Spleen (tissue), 11 donors: ENCODE measurements at regions not wholly inside any gene's neighbourhood (a gene's known extent, or its start where the extent isn't known, plus 50 kb on each side); places are given as distances from the start of the nearest gene placed in this dataset.

Experiments used
- DNase-seq: peaks from one replicate; pipeline ENCODE4 v3.0.0-alpha.2; 2020
- H3K27ac ChIP-seq, 8 donors: fragments of 200-600 bp; sonication (generic) in 7 of 8; 1 replicate in 4 of 8; 2 replicates in 4 of 8; pipeline versions ENCODE4 v1.5.0 to v1.8.0; 2016 to 2021; ENCODE audit warnings: inconsistent platforms in 4 of 8, mild to moderate bottlenecking in 4 of 8, moderate library complexity in 1 of 8
- H3K27me3 ChIP-seq, 7 donors: fragments of 200-600 bp; sonication (generic) in 6 of 7; replicated peaks in 1 of 7; 1 replicate in 4 of 7; 2 replicates in 3 of 7; pipeline versions ENCODE4 v1.5.0 to v1.8.0; 2016 to 2021; ENCODE audit warnings: inconsistent platforms in 3 of 7, mild to moderate bottlenecking in 1 of 7
- H3K36me3 ChIP-seq, 6 donors: fragments of 200-600 bp; sonication (generic) in 5 of 6; 1 replicate in 4 of 6; 2 replicates in 2 of 6; pipeline versions ENCODE4 v1.5.0 to v1.8.0; 2016 to 2021; ENCODE audit warnings: inconsistent platforms in 2 of 6
- H3K4me1 ChIP-seq, 6 donors: fragments of 200-600 bp; sonication (generic) in 5 of 6; 1 replicate in 3 of 6; 2 replicates in 3 of 6; pipeline versions ENCODE4 v1.5.0 to v1.8.0; 2016 to 2021; ENCODE audit warnings: inconsistent platforms in 3 of 6
- H3K4me3 ChIP-seq, 8 donors: fragments of 200-600 bp; sonication (generic) in 7 of 8; 1 replicate in 4 of 8; 2 replicates in 4 of 8; pipeline versions ENCODE4 v1.5.0 to v1.8.0; 2016 to 2021; ENCODE audit warnings: inconsistent platforms in 4 of 8, mild to moderate bottlenecking in 4 of 8, moderate library complexity in 2 of 8
- H3K9me3 ChIP-seq, 8 donors: fragments of 200-600 bp; sonication (generic) in 7 of 8; 1 replicate in 4 of 8; 2 replicates in 4 of 8; pipeline versions ENCODE4 v1.5.0 to v1.8.0; 2016 to 2021; ENCODE audit warnings: inconsistent platforms in 4 of 8
- POLR2A ChIP-seq, 3 donors: fragments of 450-650 bp; IDR thresholded peaks; one replicate each; pipeline ENCODE4 v1.5.1; 2017; ENCODE audit warnings: antibody characterized with exemption in 3 of 3, mild to moderate bottlenecking in 1 of 3
- POLR2AphosphoS5 ChIP-seq, 3 donors: sonication (generic); formaldehyde crosslinking; IDR thresholded peaks; one replicate each; pipeline ENCODE4 v1.5.1; 2017; ENCODE audit warnings: antibody characterized with exemption in 3 of 3
- WGBS, 5 donors: extraction: QIAGEN DNeasy Blood & Tissue Kit in 3 of 5; methylation state at CpG; one replicate each; pipeline versions ENCODE4 v1.1.5 to v1.1.7; 2013 to 2018; 5-methylcytosine and 5-hydroxymethylcytosine counted together
- intact Hi-C: fragments of 100-400 bp; cut with DNase I; formaldehyde crosslinking; loops from one replicate; pipeline ENCODE4 v1.15.0; 2023; ENCODE audit warnings: low total_unique reads
- TF ChIP-seq, protein P1 (sequence below), 11 experiments: fragments of 200-600 bp in 7 of 11; fragments of 450-650 bp in 4 of 11; sonication (generic) in 4 of 11; IDR thresholded peaks in 8 of 11; conservative IDR thresholded peaks in 3 of 11; 1 replicate in 7 of 11; 2 replicates in 4 of 11; pipeline versions ENCODE4 v1.4.0 to v1.8.0; 2016 to 2021; ENCODE audit warnings: antibody characterized with exemption in 11 of 11, inconsistent platforms in 4 of 11, mild to moderate bottlenecking in 1 of 11
- donor health status: healthy with polysubstance abuse.
- donor health status: DM: no; HTN: no; CAD: no; lungs with moderate emphysema.
- donor health status: DM: no; HTN: no; CAD: no.
- donor health status: Bipolar disorder and iron deficiency.
- donor health status: healthy.
- donor health status: DM: no; HTN: no; CAD: no.
- donor health status: DM: yes; HTN: yes; CAD: no.

DNA sequence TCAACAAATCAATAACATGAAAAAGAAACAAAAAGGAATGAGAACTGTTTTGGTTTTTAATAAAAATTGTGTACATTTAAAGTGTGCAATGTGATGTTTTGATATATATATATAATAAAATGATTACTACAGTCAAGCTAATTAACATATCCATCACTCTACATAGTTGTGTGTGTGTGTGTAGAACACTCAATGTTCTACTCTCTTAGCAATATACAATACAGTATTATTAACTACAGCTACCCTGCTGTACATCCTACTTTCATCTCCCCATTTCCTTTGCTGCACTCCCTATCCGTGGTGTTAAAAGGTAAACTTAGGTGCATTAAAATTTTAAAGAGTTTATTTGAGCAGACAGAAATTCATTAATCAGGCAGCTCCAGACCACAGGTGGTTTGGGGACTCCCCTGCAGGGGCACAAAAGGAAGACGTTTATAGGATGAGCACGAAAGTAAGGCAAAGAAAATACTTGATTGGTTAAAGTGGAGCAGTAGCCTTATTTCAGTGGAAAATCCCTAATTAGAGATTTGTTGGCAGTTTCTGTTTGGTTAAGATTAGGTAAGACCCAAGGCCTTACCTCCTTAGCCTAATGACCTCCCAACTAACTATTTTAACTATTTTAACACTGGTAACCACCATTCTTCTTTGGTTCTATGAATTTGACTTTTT lies 61.8 kb upstream of the SNRK start:
- H3K4me1 ChIP-seq = peaks cover 0 to 22% (median 5%) of the 10 kb centered on the region in 6 donors
- no peak overlapping the region for H3K4me3 ChIP-seq
- peaks cover 0 to 23% (median 16%) of the 10 kb centered on the region in 8 donors for H3K9me3 ChIP-seq
- no peak overlapping the region for H3K27ac ChIP-seq
- WGBS, 5 donors = 49 to 61% (median 54%) methylated on average over 3 of the region's 3 CpGs
- TF ChIP-seq POLR2A (IDR thresholded peaks at IDR 0.05) (no peak), POLR2AphosphoS5 (IDR thresholded peaks at IDR 0.05) (no peak)
- TF ChIP-seq, protein P1, sequence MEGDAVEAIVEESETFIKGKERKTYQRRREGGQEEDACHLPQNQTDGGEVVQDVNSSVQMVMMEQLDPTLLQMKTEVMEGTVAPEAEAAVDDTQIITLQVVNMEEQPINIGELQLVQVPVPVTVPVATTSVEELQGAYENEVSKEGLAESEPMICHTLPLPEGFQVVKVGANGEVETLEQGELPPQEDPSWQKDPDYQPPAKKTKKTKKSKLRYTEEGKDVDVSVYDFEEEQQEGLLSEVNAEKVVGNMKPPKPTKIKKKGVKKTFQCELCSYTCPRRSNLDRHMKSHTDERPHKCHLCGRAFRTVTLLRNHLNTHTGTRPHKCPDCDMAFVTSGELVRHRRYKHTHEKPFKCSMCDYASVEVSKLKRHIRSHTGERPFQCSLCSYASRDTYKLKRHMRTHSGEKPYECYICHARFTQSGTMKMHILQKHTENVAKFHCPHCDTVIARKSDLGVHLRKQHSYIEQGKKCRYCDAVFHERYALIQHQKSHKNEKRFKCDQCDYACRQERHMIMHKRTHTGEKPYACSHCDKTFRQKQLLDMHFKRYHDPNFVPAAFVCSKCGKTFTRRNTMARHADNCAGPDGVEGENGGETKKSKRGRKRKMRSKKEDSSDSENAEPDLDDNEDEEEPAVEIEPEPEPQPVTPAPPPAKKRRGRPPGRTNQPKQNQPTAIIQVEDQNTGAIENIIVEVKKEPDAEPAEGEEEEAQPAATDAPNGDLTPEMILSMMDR (IDR thresholded peaks at IDR 0.05 in 8 of 11, conservative IDR thresholded peaks at IDR 0.05 in 3 of 11) = no peak
- DNase-seq = no peak
- H3K27me3 ChIP-seq = no peaks in the 10 kb centered on the region
- intact Hi-C loops = loop anchor here (5.0 to 10.0 kb wide), 2 partner anchors 140 to 278 kb away; no protein-coding TSS in a partner anchor
- H3K36me3 ChIP-seq = no peaks in the 10 kb centered on the region

DNA sequence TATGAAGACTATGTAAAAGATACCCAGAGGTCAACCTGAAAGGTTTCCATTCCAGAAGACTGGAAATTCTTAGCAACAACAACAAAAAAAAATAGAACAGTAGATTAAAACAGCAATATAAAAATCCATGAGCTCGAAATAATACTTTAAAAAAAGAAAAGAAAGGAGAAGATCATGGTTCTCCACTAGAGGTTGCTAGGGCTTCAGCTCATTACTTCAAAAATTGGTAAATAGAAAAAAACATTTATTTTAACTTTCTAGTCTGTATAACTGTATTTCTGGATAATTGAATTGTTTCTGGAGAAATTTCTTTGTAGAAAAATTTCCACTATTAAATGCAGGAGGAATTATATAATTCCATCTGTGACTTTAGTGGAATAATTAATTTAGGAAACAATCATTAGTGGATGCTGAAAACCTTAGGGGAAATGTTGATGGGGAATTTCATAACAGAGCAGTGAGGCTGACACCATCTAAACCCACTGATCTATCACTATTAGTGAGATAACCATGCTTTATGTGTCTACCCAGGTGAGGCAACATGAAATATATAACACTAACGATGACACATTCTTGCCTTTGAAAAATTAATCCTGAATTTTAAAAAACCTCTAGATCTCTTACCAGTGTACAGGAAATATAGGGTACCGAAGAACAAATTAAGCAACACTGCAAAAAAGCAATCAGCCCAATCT lies 62.5 kb upstream of the SNRK start:
- H3K9me3 ChIP-seq = peaks cover 0 to 22% (median 16%) of the 10 kb centered on the region in 8 donors
- TF ChIP-seq, protein P1 (IDR thresholded peaks at IDR 0.05 in 8 of 11, conservative IDR thresholded peaks at IDR 0.05 in 3 of 11) = peak in 9 of 11 experiments; percentile 37 to 55 (median 43)
- TF ChIP-seq POLR2A (IDR thresholded peaks at IDR 0.05) = no peak
- DNase-seq = no peak
- intact Hi-C loops = loop anchor here (5.0 to 10.0 kb wide), 2 partner anchors 141 to 278 kb away; no protein-coding TSS in a partner anchor
- H3K27ac ChIP-seq = no peak overlapping the region
- H3K27me3 ChIP-seq = no peaks in the 10 kb centered on the region
- peaks cover 0 to 22% (median 5%) of the 10 kb centered on the region in 6 donors for H3K4me1 ChIP-seq
- no peak overlapping the region for H3K4me3 ChIP-seq
- H3K36me3 ChIP-seq = no peaks in the 10 kb centered on the region
- 53 to 67% (median 56%) methylated on average over 3 of the region's 3 CpGs for WGBS, 5 donors

DNA sequence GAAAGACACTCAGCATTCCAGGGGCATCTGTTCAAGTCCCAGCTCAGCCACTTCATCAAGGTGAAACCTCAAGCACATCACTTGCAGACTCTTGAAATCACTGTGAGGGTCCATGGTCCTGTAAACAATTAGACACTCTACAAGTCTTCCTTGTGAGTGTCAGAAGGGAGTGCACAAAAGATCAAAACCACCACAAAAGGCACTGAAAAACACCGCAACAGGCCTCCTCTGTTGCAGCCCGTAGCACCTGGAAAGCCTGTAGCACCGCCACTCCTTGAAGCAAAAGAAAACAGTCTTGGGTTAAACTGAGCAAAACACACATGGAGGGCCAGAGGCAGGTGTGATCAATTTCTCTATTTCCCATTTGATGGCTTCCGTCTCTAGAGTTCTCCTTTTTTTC lies 63.8 kb upstream of the SNRK start:
- H3K27ac ChIP-seq = no peak overlapping the region
- H3K36me3 ChIP-seq = no peaks in the 10 kb centered on the region
- intact Hi-C loops = loop anchor here (5.0 to 10.0 kb wide), 2 partner anchors 142 to 280 kb away; no protein-coding TSS in a partner anchor
- DNase-seq = no peak
- H3K27me3 ChIP-seq = no peaks in the 10 kb centered on the region
- 82 to 88% (median 86%) methylated on average over 4 of the region's 4 CpGs for WGBS, 5 donors
- H3K4me1 ChIP-seq = peaks cover 1 to 27% (median 7%) of the 10 kb centered on the region in 6 donors
- no peak overlapping the region for H3K4me3 ChIP-seq
- TF ChIP-seq POLR2AphosphoS5 (IDR thresholded peaks at IDR 0.05) = no peak
- TF ChIP-seq, protein P1 (IDR thresholded peaks at IDR 0.05 in 8 of 11, conservative IDR thresholded peaks at IDR 0.05 in 3 of 11) = no peak
- no peak for TF ChIP-seq POLR2A (IDR thresholded peaks at IDR 0.05)
- H3K9me3 ChIP-seq = peaks cover 0 to 10% (median 6%) of the 10 kb centered on the region in 8 donors

DNA sequence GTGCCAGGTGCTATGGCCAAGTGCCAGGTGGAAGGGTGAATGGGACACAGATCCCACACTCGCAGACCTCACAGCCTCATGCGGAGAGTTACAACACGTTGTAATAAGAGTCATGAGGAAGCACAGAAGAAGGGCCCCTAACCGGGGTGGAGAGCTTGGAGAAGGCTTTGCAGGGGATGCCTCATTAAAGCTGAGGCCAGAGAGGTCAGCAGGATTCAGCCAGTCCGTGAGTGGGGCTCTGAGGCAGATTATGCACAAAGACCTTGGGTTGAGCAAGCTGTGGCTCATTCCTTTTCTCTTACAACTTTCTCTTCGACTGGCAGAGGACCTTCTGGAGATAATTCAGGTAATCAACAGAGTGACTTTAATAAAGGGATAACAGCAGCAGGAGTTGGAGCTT lies 65.3 kb upstream of the SNRK start:
- TF ChIP-seq POLR2A (IDR thresholded peaks at IDR 0.05) (no peak), POLR2AphosphoS5 (IDR thresholded peaks at IDR 0.05) (no peak)
- TF ChIP-seq, protein P1 (IDR thresholded peaks at IDR 0.05 in 8 of 11, conservative IDR thresholded peaks at IDR 0.05 in 3 of 11) = no peak
- Histone ChIP-seq H3K4me1 (peaks cover 5 to 37% (median 8%) of the 10 kb centered on the region in 6 donors), H3K9me3 (no peaks in the 10 kb centered on the region), H3K36me3 (no peaks in the 10 kb centered on the region), H3K27ac (no peak overlapping the region), H3K4me3 (no peak overlapping the region), H3K27me3 (no peaks in the 10 kb centered on the region)
- WGBS, 5 donors = 56 to 78% (median 68%) methylated on average over 5 to 6 of the region's 6 CpGs
- DNase-seq = no peak
- intact Hi-C loops = loop anchor here (5.0 to 10.0 kb wide), 2 partner anchors 144 to 281 kb away; no protein-coding TSS in a partner anchor
